Vagina (tissue), 2 donors: ENCODE measurements at regions not wholly inside any gene's neighbourhood (a gene's known extent, or its start where the extent isn't known, plus 50 kb on each side); places are given as distances from the start of the nearest gene placed in this dataset.
"Not testable (repeated sequence)": the region's sequence is repeated elsewhere in the genome, so short reads cannot be mapped to it uniquely, and the experiment has no call there.

Experiments used
- DNase-seq, 2 donors: peaks; one replicate each; pipeline ENCODE4 v3.0.0-alpha.2; 2017; ENCODE audit errors: extremely low spot score in 2 of 2
- H3K27ac ChIP-seq: fragments of 200-600 bp; sonication (generic); one replicate; pipeline ENCODE4 v1.5.1; 2019
- H3K27me3 ChIP-seq: fragments of 200-600 bp; sonication (generic); one replicate; pipeline ENCODE4 v1.5.1; 2019
- H3K36me3 ChIP-seq, 2 donors: fragments of 200-600 bp; sonication (generic); one replicate each; pipeline ENCODE4 v1.5.1; 2017 to 2019
- H3K4me1 ChIP-seq: fragments of 200-600 bp; sonication (generic); one replicate; pipeline ENCODE4 v1.5.1; 2019
- H3K4me3 ChIP-seq, 2 donors: fragments of 200-600 bp; sonication (generic); 1 replicate in 1 of 2; 2 replicates in 1 of 2; pipeline ENCODE4 v1.5.1; 2016 to 2019
- H3K9me3 ChIP-seq: fragments of 200-600 bp; sonication (generic); one replicate; pipeline ENCODE4 v1.5.1; 2019
- POLR2A ChIP-seq, 2 donors: fragments of 450-650 bp; IDR thresholded peaks; one replicate each; pipeline ENCODE4 v1.6.1; 2017; ENCODE audit warnings: antibody characterized with exemption in 2 of 2, mild to moderate bottlenecking in 2 of 2, moderate library complexity in 2 of 2
- POLR2AphosphoS5 ChIP-seq, 2 donors: sonication (generic); formaldehyde crosslinking; IDR thresholded peaks; one replicate each; pipeline ENCODE4 v1.9.0; 2017; ENCODE audit warnings: antibody characterized with exemption in 2 of 2, mild to moderate bottlenecking in 2 of 2, low read depth in 1 of 2; ENCODE audit not compliant: insufficient read depth in 1 of 2
- intact Hi-C: fragments of 100-400 bp; cut with DNase I; formaldehyde crosslinking; loops from one replicate; pipeline ENCODE4 v1.15.1; 2023
- TF ChIP-seq, protein P1 (sequence below), 3 experiments: fragments of 450-650 bp in 2 of 3; fragments of 200-600 bp in 1 of 3; sonication (generic) in 1 of 3; IDR thresholded peaks; one replicate each; pipeline ENCODE4 v1.5.1; 2017 to 2019; ENCODE audit warnings: antibody characterized with exemption in 3 of 3, mild to moderate bottlenecking in 2 of 3, moderate library complexity in 2 of 3

GRCh38 chrX:65093658-65094057 lies 117.4 kb upstream of the ZC4H2 start:
- Histone ChIP-seq H3K4me1 (no peaks in the 10 kb centered on the region), H3K36me3 (no peaks in the 10 kb centered on the region), H3K4me3 (no peak overlapping the region), H3K27ac (no peak overlapping the region), H3K9me3 (peaks cover 16% of the 10 kb centered on the region), H3K27me3 (no peaks in the 10 kb centered on the region)
- TF ChIP-seq, protein P1, sequence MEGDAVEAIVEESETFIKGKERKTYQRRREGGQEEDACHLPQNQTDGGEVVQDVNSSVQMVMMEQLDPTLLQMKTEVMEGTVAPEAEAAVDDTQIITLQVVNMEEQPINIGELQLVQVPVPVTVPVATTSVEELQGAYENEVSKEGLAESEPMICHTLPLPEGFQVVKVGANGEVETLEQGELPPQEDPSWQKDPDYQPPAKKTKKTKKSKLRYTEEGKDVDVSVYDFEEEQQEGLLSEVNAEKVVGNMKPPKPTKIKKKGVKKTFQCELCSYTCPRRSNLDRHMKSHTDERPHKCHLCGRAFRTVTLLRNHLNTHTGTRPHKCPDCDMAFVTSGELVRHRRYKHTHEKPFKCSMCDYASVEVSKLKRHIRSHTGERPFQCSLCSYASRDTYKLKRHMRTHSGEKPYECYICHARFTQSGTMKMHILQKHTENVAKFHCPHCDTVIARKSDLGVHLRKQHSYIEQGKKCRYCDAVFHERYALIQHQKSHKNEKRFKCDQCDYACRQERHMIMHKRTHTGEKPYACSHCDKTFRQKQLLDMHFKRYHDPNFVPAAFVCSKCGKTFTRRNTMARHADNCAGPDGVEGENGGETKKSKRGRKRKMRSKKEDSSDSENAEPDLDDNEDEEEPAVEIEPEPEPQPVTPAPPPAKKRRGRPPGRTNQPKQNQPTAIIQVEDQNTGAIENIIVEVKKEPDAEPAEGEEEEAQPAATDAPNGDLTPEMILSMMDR (IDR thresholded peaks at IDR 0.05), result no peak
- no peak for TF ChIP-seq POLR2AphosphoS5 (IDR thresholded peaks at IDR 0.05; ENCODE audit: insufficient read depth in 1 of 2, low read depth in 1 of 2)
- intact Hi-C loops, result no loop called here
- DNase-seq, result no peak

- Histone ChIP-seq H3K4me3 (no peak overlapping the region), H3K4me1 (no peaks in the 10 kb centered on the region), H3K27ac (no peak overlapping the region), H3K36me3 (no peaks in the 10 kb centered on the region), H3K9me3 (no peaks in the 10 kb centered on the region), H3K27me3 (no peaks in the 10 kb centered on the region)
- intact Hi-C loops, result no loop called here
- TF ChIP-seq POLR2AphosphoS5 (IDR thresholded peaks at IDR 0.05; ENCODE audit: insufficient read depth in 1 of 2, low read depth in 1 of 2), result no peak
- TF ChIP-seq, protein P1 (IDR thresholded peaks at IDR 0.05), result no peak
- TF ChIP-seq POLR2A (IDR thresholded peaks at IDR 0.05), result no peak
- no peak for DNase-seq
These were observed 97.0 kb upstream of the ZC4H2 start for GRCh38 chrX:65073233-65073632.

DNA sequence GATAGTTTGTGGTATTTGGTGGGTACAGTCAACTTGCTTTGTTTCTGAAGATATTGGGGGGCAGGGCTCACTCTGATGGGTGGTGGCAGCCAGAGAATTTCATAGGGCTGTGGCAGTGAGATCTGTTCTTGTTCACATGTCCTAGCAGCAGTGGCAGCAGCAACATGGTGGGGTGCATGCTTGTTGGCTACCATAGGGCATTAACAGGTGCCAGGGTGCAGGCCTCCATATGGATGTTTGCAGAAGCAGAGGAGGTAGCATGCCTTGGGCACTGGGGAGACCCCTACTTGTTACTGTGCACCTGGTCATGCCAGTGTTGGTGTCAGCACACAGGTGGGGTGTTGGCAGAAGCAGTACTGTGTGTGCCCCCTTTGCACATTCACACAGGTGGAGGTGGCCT lies 96.3 kb upstream of the ZC4H2 start:
- Histone ChIP-seq H3K27me3 (no peaks in the 10 kb centered on the region), H3K9me3 (no peaks in the 10 kb centered on the region), H3K4me1 (no peaks in the 10 kb centered on the region), H3K4me3 (no peak overlapping the region), H3K27ac (no peak overlapping the region), H3K36me3 (no peaks in the 10 kb centered on the region)
- TF ChIP-seq POLR2AphosphoS5 (IDR thresholded peaks at IDR 0.05; ENCODE audit: insufficient read depth in 1 of 2, low read depth in 1 of 2), result no peak
- TF ChIP-seq, protein P1 (IDR thresholded peaks at IDR 0.05), result no peak
- TF ChIP-seq POLR2A (IDR thresholded peaks at IDR 0.05), result no peak
- no peak for DNase-seq
- intact Hi-C loops, result no loop called here

GRCh38 chrX:65058626-65059025 lies 82.4 kb upstream of the ZC4H2 start:
- DNase-seq, H3K36me3 ChIP-seq, H3K4me1 ChIP-seq, H3K27ac ChIP-seq, H3K9me3 ChIP-seq, intact Hi-C loops, H3K27me3 ChIP-seq, H3K4me3 ChIP-seq: not testable (repeated sequence)

DNA sequence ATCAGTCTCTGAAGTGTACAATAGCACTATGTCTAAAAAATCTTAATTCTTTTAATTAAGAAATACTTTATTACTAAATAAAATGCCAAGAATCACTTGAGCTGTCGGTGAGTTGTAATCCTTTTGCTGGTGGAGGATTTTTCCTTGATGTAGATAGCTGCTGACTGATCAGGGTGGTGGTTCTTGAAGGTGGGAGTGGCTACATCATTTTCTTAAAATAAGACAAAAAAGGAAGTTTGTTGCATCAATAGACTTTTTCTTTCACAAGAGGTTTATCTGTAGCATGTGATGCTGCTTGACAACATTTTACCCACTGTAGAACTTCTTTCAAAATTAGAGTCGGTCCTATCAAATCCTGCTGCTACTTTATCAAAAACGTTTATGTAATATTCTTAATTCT lies 68.8 kb upstream of the ZC4H2 start:
- TF ChIP-seq POLR2A (IDR thresholded peaks at IDR 0.05), result no peak
- no peak for DNase-seq
- Histone ChIP-seq H3K36me3 (no peaks in the 10 kb centered on the region), H3K27ac (no peak overlapping the region), H3K27me3 (no peaks in the 10 kb centered on the region), H3K4me1 (no peaks in the 10 kb centered on the region), H3K4me3 (no peak overlapping the region), H3K9me3 (no peaks in the 10 kb centered on the region)
- intact Hi-C loops, result no loop called here

DNA sequence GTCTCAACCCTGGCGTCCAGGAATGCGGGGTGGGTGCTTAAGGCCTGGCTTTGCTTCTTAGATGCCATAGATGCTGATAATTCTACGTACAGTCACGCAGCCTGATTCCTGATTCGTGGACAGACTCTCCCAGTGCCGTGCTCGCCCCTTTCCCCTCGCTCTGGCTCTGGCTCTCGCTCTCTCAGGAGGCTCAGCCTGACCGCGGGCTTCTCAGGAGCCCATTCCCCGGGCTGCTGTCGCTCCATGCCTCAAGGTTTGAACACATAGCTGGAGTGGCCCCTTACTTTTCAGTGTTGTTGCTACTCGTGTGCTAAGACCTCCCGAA lies 59.2 kb upstream of the ZC4H2 start:
- no peak for TF ChIP-seq POLR2AphosphoS5 (IDR thresholded peaks at IDR 0.05; ENCODE audit: insufficient read depth in 1 of 2, low read depth in 1 of 2)
- Histone ChIP-seq H3K36me3 (no peaks in the 10 kb centered on the region), H3K4me1 (no peaks in the 10 kb centered on the region), H3K27ac (peak overlapping the region; percentile 72), H3K27me3 (no peaks in the 10 kb centered on the region), H3K4me3 (peak overlapping the region; percentile 35 to 56), H3K9me3 (no peaks in the 10 kb centered on the region)
- no peak for DNase-seq
- intact Hi-C loops, result no loop called here
